CD4-positive, alpha-beta T cell treated with Interleukin-15 for 1 hour (primary cell): ENCODE measurements at regions not wholly inside any gene's neighbourhood (a gene's known extent, or its start where the extent isn't known, plus 50 kb on each side); places are given as distances from the start of the nearest gene placed in this dataset.
"Not testable (repeated sequence)": the region's sequence is repeated elsewhere in the genome, so short reads cannot be mapped to it uniquely, and the experiment has no call there.

Experiments
- DNase-seq: peaks from one replicate; pipeline ENCODE4 v3.0.0-alpha.2; 2020

GRCh38 chr14:55900749-55901148 is 217.5 kb upstream of the PELI2 start:
- no peak for DNase-seq

- no peak for DNase-seq
Measured at GRCh38 chr14:55901291-55901690, 216.9 kb upstream of the PELI2 start.

DNA sequence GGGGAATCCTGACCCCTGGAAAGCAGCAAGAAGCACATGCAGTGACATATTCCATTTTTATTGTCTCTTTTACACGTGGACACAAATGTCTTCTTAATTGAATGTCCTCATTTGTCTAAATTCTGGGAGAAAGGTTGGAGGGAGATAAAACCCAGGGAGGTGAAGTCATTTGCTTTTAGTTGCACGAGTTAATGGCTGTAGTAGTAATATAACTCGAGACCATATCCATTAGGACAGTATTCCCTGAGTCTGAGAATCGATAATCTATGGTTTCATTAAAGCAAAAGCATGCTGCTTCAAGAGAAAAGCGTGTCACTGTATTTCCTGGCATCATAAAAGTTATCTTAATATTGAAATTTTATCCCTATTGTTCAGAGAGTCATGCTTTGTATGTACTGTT is 216.0 kb upstream of the PELI2 start:
- no peak for DNase-seq

DNA sequence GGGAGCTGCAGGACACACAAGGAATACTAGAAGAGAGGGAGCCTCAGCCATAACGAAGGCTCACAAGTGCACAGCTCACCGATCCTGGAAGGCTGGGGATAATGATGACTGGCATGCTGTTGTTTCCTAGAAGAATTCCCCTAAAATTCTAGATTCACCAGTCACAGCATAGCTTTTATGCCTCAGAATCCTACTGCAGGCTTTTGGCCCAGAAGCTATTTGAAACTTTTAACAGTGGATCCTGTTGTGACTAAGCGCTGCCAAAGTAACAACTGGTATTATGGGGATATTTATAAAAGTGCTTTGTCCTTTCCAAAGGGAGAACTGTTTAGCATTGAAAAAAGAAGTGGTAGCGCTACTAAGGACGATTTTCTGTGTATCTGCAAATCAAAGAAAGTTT is 214.1 kb upstream of the PELI2 start:
- DNase-seq = no peak

- DNase-seq = no peak
Measured at GRCh38 chr14:55908106-55908505, 210.1 kb upstream of the PELI2 start.

- no peak for DNase-seq
Measured at GRCh38 chr14:55909879-55910278, 208.3 kb upstream of the PELI2 start.

DNA sequence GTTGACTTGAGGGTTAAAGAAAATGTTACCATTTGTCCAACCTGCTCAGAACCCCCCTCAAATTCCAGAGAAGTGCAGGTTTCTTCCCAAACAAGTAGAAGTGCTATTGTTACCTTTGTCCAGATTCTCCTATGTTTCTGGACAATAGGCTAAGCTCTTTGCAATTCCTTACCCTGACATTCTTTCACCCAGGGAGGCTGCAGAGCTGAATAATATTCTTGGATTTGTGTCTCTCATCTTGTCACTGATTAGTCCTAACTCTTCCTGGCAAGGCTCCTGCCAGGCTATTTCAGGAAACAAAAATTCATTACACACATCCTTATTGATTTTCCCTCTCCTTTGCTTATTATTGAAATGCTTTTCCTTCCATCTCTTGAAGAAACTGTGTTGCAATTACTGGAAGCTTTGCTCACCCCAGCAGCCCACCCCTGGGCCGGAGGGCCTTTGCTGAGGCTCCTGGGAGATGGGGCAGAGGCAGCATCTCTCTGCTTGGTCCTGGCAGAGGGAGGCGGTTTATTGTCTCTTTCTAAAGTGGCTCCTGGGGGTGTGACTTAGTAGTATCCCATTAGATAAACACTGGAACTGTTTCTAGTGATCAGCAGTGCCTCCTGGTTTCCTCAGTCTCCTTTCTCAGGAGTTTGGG is 207.5 kb upstream of the PELI2 start:
- no peak for DNase-seq

- no peak for DNase-seq
Measured at GRCh38 chr14:55911776-55912175, 206.4 kb upstream of the PELI2 start.

DNA sequence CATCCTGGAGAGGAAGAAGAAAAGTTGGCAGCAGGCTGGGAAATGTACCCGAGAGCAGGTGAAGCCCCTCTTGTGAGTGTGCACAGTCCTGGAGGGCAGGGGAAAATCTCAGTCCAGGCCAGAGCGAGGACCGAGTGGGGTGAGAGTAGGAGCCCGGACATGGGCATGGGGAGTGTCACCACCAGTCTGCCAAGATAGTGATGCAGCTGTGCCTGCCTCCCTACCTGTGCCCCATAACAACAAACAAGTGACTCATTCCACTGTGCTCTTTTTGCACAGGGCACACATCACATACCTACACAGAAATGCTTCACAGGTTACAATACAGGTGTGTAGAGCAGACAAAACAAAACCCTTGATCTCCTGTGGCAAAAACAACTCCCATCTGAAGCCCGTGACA is 205.9 kb upstream of the PELI2 start:
- DNase-seq = no peak

DNA sequence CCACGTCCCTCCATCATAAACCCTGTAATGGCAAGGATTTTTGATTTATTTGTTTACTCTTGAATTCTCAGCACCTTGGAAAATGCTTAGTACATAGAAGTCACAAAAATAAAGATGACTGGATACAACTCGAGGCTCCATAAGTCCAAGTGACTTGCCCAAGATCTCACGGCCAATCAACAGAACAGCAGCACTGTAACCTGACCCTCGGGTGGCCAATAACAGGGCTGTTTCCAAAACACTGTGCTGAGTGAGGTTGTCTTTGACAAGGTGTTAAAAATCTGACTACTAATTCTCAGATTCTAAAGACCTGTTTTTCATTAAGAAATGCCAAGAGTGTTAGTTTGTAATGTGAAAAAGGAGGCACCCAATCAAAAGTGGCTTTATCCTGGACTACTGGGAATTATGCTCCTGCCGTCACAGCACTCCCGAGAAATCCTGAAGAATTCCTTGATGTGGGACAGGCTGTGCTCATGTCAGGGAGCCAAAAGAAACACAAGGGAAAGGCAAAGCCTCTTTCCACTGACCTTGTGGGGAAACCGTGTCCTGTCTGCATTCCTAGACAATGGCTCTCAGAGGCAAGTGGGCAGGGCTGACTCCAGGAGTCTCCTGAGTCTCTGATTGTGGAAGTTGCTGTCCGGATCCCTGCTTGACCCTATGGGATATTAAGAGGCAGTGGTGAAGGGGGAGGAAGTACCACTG is 204.7 kb upstream of the PELI2 start:
- DNase-seq = no peak

GRCh38 chr14:55914771-55915170 is 203.4 kb upstream of the PELI2 start:
- no peak for DNase-seq

DNA sequence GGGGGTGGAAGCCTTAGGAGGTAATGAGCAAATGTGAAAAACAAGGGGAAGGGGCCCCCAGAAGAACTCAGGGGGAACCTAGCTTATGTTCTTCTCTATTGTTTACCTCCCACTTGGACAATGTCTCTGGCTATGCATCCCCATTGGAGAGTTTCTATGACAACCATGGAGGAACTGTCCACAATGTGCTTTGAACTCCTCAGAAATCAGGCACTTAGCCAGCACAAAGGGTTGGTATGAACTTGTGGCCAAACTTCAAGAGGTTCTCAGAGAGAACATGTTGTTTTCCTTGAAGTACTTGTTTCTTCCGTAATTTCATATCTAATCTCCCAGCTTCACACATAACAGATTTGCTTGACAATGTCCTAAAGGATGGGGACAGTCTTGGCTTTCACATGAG is 202.8 kb upstream of the PELI2 start:
- DNase-seq = no peak

DNA sequence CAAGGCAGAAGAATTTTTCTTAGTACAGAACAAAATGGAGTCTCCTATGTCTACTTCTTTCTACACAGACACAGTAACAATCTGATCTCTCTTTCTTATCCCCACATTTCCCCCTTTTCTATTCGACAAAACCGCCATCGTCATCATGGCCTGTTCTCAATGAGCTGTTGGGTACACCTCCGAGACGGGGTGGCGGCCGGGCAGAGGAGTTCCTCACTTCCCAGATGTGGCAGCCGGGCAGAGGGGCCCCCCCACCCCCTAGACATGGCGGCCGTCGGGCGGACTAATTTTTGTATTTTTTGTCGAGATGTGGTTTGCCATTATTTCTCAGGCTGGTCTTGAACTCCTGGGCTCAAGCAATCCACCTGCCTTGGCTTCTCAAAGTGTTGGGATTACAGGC is 198.4 kb upstream of the PELI2 start:
- DNase-seq = not testable (repeated sequence)

GRCh38 chr14:55921511-55921910 is 196.7 kb upstream of the PELI2 start:
- no peak for DNase-seq

DNA sequence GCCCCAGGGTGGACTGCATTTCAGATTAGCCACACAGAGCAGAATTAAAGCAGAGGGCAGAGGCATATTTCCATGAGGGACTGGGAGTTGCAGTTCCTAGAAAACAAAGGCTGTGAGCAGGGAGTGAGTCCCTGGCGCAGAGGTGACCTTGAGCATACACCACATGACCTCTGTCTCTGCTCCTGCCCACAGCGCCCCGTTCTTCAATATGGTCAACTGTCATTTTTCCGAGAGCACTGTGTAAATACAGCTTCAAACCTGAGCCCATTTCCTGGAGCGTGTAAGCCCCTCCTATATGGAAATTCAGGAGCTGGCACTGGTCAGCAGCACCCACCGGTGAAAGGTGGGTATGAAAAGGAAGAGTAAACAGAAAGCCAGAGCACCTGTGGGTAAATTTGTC is 192.2 kb upstream of the PELI2 start:
- no peak for DNase-seq

GRCh38 chr14:55927028-55927427 is 191.2 kb upstream of the PELI2 start:
- no peak for DNase-seq

- no peak for DNase-seq
Measured at GRCh38 chr14:55928276-55928675, 189.9 kb upstream of the PELI2 start.

- DNase-seq = no peak
Measured at GRCh38 chr14:55929136-55929535, 189.1 kb upstream of the PELI2 start.

DNA sequence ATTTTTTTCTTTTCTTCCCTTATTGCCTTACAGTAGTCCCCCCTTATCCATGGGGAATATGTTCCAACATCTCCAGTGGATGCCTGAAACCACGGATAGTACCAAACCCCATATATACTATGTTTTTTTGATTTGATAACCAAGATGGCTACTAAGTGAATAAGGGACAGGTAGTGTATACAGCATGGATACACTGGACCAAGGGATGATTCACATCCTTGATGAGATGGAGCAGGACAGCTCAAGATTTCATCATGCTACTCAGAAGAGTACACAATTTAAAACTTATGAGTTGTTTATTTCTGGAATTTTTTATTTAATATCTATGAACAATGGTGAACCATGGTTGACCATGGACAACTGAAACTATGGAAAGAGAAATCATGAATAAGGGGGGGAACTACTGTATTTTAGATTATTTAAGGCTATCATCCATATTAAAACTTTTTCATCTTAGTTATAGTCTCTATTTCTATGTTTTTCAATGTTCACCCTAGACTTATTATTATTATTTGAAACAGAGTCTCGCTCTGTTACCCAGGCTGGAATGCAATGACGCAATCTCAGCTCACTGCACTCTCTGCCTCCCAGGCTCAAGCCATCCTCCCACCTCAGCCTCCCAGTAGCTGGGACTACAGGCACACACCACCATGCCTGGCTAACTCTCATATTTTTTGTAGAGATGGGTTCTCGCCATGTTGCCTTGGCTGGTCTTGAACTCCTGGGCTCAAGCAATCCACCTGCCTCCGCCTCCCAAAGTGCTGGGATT is 188.0 kb upstream of the PELI2 start:
- DNase-seq = no peak

GRCh38 chr14:55936691-55937090 is 181.5 kb upstream of the PELI2 start:
- no peak for DNase-seq

GRCh38 chr14:55938249-55938791 is 179.9 kb upstream of the PELI2 start:
- no peak for DNase-seq

DNA sequence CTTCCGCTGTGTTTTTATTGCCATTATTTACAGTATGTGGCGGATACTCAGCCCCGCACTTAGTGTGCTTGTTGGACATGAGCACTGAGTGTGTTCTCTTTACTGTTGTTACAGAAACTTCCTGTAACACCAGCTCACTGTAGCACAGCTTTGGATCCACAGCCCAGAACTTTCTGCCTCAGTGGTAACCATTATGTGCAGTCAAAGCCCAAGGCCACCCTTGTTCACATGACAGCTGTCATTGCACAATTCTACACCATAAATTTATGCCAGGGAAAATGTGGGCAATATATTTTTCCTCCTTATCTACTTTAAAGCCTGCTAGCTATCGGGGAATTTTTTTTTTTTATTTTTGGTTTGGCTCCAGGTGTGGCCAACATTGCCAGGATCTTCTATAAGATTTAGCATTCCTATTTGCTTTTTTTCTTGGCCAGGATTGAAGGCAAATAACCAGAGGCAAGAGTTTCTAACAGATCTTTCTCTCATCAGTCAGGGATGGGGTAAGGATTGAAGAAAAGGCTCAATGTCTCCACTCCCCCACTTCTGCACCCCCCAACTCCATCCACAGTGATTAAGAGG is 176.0 kb upstream of the PELI2 start:
- no peak for DNase-seq

- no peak for DNase-seq
Measured at GRCh38 chr14:55942826-55943225, 175.4 kb upstream of the PELI2 start.

GRCh38 chr14:55944757-55945156 is 173.5 kb upstream of the PELI2 start:
- DNase-seq = no peak
